ENCODE measurements at regions not wholly inside any gene's neighbourhood (a gene's known extent, or its start where the extent isn't known, plus 50 kb on each side); places are given as distances from the start of the nearest gene placed in this dataset.
"Not testable (repeated sequence)": the region's sequence is repeated elsewhere in the genome, so short reads cannot be mapped to it uniquely, and the experiment has no call there.

GRCh38 chr16:5979905-5980550 lies 882.4 kb upstream of the EEF2KMT start:
- DNase-seq (ENCODE audit: low spot score) = no peak

GRCh38 chr16:5977329-5977728 lies 879.7 kb upstream of the EEF2KMT start:
- no peak for DNase-seq (ENCODE audit: low spot score)

- DNase-seq (ENCODE audit: low spot score) = no peak
Observed at GRCh38 chr16:5972747-5973146, 875.2 kb upstream of the EEF2KMT start.

- no peak for DNase-seq (ENCODE audit: low spot score)
Observed at GRCh38 chr16:5971924-5972323, 874.3 kb upstream of the EEF2KMT start.

- no peak for DNase-seq (ENCODE audit: low spot score)
Observed at GRCh38 chr16:5971106-5971505, 873.5 kb upstream of the EEF2KMT start.

- DNase-seq (ENCODE audit: low spot score) = no peak
Observed at GRCh38 chr16:5966004-5966403, 868.4 kb upstream of the EEF2KMT start.

- DNase-seq (ENCODE audit: low spot score) = no peak
Observed at GRCh38 chr16:5965321-5965720, 867.7 kb upstream of the EEF2KMT start.

GRCh38 chr16:5951486-5951885 lies 853.9 kb upstream of the EEF2KMT start:
- no peak for DNase-seq (ENCODE audit: low spot score)

- DNase-seq (ENCODE audit: low spot score) = no peak
Observed at GRCh38 chr16:5944971-5945370, 847.4 kb upstream of the EEF2KMT start.

- DNase-seq (ENCODE audit: low spot score) = no peak
Observed at GRCh38 chr16:5938607-5939006, 841.0 kb upstream of the EEF2KMT start.

- DNase-seq (ENCODE audit: low spot score) = no peak
Observed at GRCh38 chr16:5932906-5933305, 835.3 kb upstream of the EEF2KMT start.

GRCh38 chr16:5928476-5929065 lies 831.0 kb upstream of the EEF2KMT start:
- no peak for DNase-seq (ENCODE audit: low spot score)

- DNase-seq (ENCODE audit: low spot score) = no peak
Observed at GRCh38 chr16:5925850-5926249, 828.3 kb upstream of the EEF2KMT start.

GRCh38 chr16:5922686-5923085 lies 825.1 kb upstream of the EEF2KMT start:
- DNase-seq (ENCODE audit: low spot score) = no peak

- DNase-seq (ENCODE audit: low spot score) = no peak
Observed at GRCh38 chr16:5918567-5919130, 821.1 kb upstream of the EEF2KMT start.

- DNase-seq (ENCODE audit: low spot score) = no peak
Observed at GRCh38 chr16:5917436-5918195, 820.0 kb upstream of the EEF2KMT start.

GRCh38 chr16:5916711-5917191 lies 819.2 kb upstream of the EEF2KMT start:
- DNase-seq (ENCODE audit: low spot score) = no peak

GRCh38 chr16:5911241-5911640 lies 813.6 kb upstream of the EEF2KMT start:
- DNase-seq (ENCODE audit: low spot score) = no peak

- DNase-seq (ENCODE audit: low spot score) = not testable (repeated sequence)
Observed at GRCh38 chr16:5909556-5909955, 812.0 kb upstream of the EEF2KMT start.

- no peak for DNase-seq (ENCODE audit: low spot score)
Observed at GRCh38 chr16:5907544-5907943, 809.9 kb upstream of the EEF2KMT start.

GRCh38 chr16:5906351-5906750 lies 808.8 kb upstream of the EEF2KMT start:
- no peak for DNase-seq (ENCODE audit: low spot score)

- DNase-seq (ENCODE audit: low spot score) = no peak
Observed at GRCh38 chr16:5905935-5906334, 808.3 kb upstream of the EEF2KMT start.

- DNase-seq (ENCODE audit: low spot score) = no peak
Observed at GRCh38 chr16:5903832-5904231, 806.2 kb upstream of the EEF2KMT start.
